GM04504 (cell line): ENCODE measurements at regions not wholly inside any gene's neighbourhood (a gene's known extent, or its start where the extent isn't known, plus 50 kb on each side); places are given as distances from the start of the nearest gene placed in this dataset.

Experiments
- DNase-seq: peaks from one replicate; pipeline ENCODE4 v3.0.0-alpha.2; 2012; ENCODE audit warnings: low read depth

DNA sequence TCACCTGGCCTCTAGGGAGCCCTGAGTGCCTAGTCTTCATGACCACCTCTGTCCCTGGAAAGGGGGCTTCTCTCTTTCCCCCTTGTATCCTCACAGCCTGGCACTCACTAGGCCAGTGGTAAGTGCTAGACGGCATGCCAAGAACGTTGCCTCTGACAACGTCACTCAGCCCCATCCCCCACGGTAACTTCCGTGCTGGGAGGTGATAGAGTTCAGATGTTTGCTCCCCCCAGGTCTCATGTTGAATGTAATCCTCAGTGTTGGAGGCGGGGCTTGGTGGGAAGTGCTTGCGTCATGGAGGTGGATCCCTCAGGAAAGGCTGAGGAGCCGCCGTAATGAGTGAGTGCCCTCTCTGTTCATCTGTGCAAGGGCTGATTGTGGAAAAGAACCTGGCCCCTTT is 343.3 kb upstream of the MKI67 start:
- no peak for DNase-seq

DNA sequence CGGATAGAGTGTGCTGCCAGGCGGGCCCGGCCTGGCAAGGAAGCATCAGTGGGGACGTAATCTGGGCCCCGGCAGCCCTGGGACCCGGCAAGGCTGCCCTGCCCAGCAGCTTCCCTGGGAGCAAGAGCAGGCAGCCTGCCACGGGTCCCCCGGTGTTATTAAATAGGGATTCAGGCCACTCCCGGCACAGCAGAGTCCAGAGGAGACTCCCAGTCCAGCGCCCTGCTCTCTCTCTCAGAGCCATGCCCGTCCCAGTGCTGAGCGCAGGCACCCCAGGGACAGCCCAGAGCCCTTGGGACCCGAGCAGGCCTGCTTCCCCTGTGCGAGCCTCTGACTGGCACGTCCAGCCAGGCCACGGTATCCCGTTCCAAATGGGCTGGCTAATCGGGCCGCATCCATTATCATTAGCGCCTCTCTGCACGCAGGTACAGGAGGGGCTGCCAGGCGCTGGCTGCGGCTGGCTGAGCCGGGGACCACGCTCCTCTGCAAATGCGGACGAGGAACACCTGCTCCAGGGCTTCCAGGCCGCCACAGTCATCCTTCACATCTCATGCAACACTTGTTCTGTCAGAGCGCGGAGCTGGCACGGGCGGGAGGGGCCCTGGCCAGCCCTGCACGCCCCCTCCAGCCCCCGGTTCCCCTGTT is 344.2 kb upstream of the MKI67 start:
- no peak for DNase-seq

DNA sequence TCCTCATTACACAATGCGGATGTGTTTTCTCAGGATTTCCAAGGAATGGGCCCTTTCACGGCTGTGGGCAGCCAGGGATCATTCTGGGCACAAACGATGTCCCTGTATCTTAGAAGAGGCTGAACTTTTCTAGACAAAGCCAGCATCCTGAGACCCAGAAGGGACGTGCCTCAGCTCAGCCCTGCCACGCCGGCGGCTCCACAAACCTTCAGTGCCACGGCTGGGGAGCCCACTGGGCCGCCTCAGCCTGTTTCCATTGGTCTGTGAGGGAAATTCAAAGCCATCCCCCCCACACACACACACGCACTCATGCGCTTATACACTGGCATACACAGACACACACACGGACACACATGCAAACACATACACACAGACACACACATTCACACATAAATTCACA is 344.9 kb upstream of the MKI67 start:
- DNase-seq = no peak

DNA sequence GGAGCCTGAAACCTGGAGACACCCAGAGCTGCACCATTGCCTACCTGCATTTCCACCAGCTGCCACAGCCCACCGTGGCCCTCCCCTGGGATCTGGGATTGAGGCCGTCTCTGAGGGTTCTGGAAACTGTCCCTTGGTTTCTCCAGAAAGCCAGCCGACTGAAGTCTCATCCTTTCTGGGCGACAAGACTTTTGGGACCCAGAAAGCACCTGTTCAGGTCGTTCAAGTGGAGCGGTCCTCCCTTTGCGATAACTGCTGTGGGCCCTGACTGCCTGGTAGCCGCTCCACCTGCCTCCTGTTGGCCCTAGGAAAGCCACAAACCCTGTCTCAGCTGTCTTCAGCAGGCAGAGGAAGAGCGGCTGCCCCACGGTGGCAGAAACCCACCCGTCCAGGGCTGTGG is 346.0 kb upstream of the MKI67 start:
- no peak for DNase-seq

DNA sequence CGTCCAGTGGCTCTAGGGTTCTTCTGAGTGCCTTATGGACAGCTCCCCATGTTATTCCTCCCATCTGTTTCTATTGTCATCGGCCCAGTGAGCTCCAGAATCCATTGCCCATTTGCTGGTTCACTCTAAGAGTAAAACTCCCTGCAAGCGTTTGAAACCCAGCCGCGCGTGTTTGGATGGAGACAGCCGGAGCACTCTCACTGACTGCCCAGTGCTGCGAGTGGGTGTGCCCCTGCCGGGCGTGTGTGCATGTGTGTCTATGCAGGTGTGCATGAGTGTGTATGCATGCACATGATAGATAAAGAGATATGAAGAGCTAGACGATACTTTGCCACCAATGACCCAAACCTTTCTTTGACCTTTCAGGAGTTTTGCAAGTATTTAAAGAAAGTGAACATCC is 347.2 kb upstream of the MKI67 start:
- no peak for DNase-seq

- no peak for DNase-seq
Observed at GRCh38 chr10:128473911-128474310, 347.7 kb upstream of the MKI67 start.

- DNase-seq = no peak
Observed at GRCh38 chr10:128474571-128474970, 348.3 kb upstream of the MKI67 start.

- DNase-seq = no peak
Observed at GRCh38 chr10:128475686-128476367, 349.6 kb upstream of the MKI67 start.

DNA sequence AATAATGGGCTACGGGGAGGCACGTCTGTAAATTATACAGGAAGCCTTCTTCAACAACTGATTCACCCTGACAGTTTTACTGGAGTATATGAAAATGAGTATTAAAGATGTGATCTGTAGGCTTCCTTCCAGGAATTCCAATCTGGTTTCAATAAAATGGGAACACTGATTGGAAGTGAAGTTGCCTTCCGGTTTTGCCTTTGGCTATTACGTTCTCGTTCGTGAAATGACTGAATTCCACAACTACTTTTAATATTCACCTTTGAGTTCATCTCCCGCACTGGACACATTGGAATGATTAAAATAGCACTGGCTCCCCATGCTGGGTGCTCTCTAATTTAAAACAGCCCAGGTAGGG is 350.1 kb upstream of the MKI67 start:
- no peak for DNase-seq

DNA sequence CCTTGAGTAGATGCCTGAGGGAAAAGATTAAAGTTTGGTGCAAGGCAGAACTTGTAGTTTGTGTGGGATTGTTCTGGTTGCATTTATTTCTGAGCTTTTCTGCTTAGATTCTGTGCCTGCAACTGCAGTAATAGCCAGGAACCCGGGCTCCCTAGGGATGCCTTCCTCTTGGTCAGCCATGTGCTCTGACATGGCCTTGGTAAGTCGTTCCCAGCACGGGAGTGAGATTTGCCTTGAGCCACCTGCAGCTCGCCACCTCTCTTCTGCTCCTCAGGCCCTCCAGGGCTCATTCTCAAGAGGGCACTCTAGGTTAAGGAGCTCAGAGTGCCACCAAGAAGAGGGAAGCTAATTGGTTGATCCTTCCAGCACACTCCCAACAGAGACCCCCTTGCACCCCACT is 350.6 kb upstream of the MKI67 start:
- DNase-seq = no peak

DNA sequence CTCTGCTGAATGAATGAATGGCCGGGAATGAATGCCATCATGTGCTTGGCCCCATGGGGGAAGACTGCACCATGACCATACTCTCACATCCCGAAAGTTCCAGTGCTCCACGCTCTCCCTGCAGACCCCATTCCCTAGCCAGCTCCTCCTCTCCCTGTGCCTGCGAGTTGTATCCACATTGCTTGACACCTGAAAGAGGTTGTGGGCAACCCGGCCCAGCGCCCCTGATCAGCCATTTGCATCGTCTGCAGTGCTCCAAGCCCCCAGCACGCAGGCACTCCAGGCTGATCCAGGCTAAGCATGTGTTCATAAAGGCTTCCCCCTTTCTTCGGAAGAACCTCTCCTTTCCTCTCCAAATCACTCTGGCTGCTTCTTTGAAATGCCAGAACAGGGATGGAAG is 354.4 kb upstream of the MKI67 start:
- DNase-seq = no peak

DNA sequence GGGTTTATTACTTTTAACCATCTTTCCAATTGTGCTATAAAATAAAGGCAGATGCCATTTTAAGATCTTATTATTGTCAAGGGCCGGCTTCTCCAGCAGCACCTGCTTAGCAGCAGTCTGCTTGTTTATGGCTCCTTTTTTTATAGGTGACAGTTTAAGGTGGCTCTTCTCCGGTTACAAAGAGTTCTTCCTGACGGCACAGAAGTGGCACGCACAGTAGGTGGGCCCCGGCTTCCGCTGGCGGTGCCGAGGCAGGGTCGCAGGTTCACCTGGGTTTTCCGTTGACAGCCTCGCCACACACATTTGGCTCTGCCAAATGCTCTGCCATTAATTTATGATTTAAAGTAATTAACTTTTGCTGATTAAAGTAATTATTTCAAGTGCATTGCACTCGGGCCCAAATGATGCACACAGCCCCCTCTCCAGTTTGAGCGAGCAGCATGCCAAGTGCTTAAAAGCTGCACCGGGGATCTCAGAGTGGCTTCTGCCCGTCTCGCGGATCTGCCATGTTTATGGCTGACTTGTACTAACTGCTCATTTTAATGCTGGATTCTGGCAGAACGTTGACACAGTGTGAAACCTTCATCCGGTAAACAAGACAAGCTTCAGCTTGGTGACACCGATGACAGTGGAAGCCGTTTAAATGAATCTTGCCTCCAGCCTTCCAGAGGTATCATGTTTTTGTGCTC is 355.1 kb upstream of the MKI67 start:
- no peak for DNase-seq

DNA sequence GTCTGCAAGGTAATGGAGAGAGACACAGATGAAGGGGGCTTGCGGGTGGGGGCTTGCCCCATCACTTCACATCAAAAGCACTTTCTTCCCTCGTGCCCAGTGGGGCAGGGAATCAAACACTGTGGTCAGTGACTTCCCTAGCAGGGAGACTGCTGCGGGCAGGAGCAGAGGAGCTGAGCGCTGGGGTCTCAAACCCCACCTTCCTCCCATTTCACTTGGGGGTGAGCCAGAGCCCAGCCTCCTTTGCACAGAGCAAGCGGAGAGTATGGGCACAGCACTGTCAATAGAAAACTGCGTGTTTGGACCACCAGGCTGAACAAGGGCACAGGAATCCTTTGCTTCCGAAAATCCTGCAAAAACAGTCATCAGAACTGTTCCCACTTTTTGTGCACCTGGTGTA is 355.8 kb upstream of the MKI67 start:
- no peak for DNase-seq

GRCh38 chr10:128483216-128483615 is 357.0 kb upstream of the MKI67 start:
- DNase-seq = no peak

GRCh38 chr10:128484041-128484440 is 357.8 kb upstream of the MKI67 start:
- DNase-seq = no peak

DNA sequence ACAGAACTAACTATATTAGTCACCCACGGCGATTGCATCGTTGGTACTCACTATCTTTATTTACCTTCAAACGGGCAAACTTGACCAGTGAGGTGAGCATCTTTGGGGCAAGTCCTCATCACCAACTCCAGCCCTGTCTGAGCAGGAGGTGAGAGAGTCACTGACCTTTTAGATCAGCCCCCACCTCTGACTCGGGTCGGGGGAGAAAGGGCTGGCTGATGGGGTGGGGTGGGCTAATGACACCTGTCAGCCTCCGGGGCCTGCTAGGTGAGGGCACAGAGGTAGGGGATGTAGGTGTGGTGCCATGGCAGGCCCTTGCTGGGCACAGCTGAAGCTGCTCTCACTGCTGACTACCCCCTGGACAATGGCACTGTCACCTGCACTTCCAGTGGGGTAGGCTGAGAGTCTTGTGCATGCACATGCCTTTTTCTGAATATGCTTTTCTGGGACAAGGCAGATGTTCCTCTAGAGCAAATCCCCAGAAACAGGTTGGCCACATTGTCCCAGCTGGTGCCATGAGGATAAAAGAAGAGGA is 359.5 kb upstream of the MKI67 start:
- no peak for DNase-seq

- no peak for DNase-seq
Observed at GRCh38 chr10:128487517-128487916, 361.3 kb upstream of the MKI67 start.

DNA sequence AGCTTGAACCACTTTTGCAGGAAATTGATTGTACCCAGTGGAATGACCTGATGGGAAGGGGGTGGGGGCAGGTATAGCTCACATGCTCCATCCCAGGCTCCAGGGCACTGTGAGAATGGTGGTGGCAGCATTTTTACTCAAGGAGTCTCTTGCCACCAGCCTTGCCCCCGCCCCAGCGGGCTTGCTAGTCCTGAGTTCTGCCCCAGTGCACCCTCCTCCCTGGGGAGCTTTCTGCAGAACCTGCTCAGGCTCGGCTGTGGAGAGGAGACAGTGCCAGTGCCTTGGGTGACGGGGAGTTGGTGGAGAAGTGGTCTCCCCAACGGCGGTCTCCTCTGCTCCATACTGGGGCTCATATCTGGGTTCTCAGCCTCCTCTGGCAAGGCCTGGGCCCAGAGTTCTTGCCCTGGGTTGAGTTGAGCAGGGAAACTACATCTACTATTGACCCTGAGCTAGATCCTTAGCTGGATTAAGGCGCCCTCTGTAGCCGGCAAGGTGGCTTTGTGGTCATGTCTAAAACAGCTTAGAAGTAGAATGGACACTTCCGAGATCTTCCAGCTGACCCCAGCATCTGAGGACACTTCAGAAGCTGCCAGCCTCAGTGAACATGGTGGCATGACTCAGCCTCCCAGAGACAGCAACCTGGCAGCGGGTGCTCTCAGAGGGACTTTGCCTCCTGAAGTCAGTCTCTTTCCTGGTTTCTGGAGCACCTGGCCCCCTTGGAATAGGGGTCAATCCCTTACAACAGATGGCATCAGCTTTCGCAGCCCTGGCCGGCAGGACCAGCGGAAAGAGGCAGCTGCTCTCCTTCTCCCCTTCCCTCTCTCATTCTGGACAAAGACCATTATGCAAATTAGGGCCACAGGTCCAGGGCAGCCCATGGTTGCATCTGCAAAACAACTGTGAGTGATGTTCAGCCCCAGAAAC is 363.4 kb upstream of the MKI67 start:
- DNase-seq = no peak

- no peak for DNase-seq
Observed at GRCh38 chr10:128491686-128492085, 365.5 kb upstream of the MKI67 start.

GRCh38 chr10:128493811-128494210 is 367.6 kb upstream of the MKI67 start:
- DNase-seq = no peak

DNA sequence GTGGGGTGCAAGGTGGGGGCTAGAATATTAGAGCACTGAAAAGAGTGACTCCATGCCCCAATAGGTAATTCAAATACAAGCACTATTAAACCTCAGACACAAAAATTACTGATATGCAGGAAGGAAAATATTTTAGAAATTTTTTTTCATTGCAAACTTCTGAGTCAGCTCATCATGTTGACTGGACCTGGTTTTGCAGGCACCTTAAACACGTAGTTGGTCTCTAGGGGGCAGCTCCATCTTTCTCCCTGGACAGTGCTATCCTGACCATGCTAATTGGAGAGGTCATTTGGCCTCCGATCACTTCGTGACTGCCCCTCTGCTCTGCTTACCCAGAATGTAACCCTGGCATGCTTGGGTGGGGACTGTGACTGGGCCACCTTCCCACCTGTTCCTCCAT is 368.4 kb upstream of the MKI67 start:
- DNase-seq = no peak

GRCh38 chr10:128497660-128498377 is 371.6 kb upstream of the MKI67 start:
- no peak for DNase-seq
